COLO668 (cell line): ENCODE measurements at regions not wholly inside any gene's neighbourhood (a gene's known extent, or its start where the extent isn't known, plus 50 kb on each side); places are given as distances from the start of the nearest gene placed in this dataset.

Source experiments
- DNase-seq: peaks from one replicate; lab custom pipeline; 2025; ENCODE audit not compliant: unreplicated experiment; lab: John Stamatoyannopoulos, UW

GRCh38 chr10:112871021-112871420 lies 79.0 kb upstream of the TCF7L2 start:
- DNase-seq: no peak

- no peak for DNase-seq
These were observed 77.3 kb upstream of the TCF7L2 start for GRCh38 chr10:112872728-112873127.

- no peak for DNase-seq
These were observed 76.5 kb upstream of the TCF7L2 start for GRCh38 chr10:112873541-112873940.

GRCh38 chr10:112874982-112875381 lies 75.1 kb upstream of the TCF7L2 start:
- DNase-seq: no peak

GRCh38 chr10:112875476-112876267 lies 74.4 kb upstream of the TCF7L2 start:
- DNase-seq: no peak

GRCh38 chr10:112880633-112881530 lies 69.2 kb upstream of the TCF7L2 start:
- DNase-seq: no peak

- DNase-seq: no peak
These were observed 66.5 kb upstream of the TCF7L2 start for GRCh38 chr10:112883360-112884178.

GRCh38 chr10:112884179-112884504 lies 65.9 kb upstream of the TCF7L2 start:
- DNase-seq: no peak

GRCh38 chr10:112886463-112886862 lies 63.6 kb upstream of the TCF7L2 start:
- DNase-seq: no peak

- DNase-seq: no peak
These were observed 62.1 kb upstream of the TCF7L2 start for GRCh38 chr10:112887968-112888367.

GRCh38 chr10:112895292-112895691 lies 54.8 kb upstream of the TCF7L2 start:
- DNase-seq: no peak

GRCh38 chr10:112896273-112896672 lies 53.8 kb upstream of the TCF7L2 start:
- DNase-seq: no peak

- DNase-seq: no peak
These were observed 53.3 kb upstream of the TCF7L2 start for GRCh38 chr10:112896722-112897121.

- DNase-seq: peak; percentile 37
These were observed 51.3 kb upstream of the TCF7L2 start for GRCh38 chr10:112898540-112899390.

GRCh38 chr10:112899391-112900065 lies 50.5 kb upstream of the TCF7L2 start:
- DNase-seq: no peak
